ENCODE measurements at regions not wholly inside any gene's neighbourhood (a gene's known extent, or its start where the extent isn't known, plus 50 kb on each side); places are given as distances from the start of the nearest gene placed in this dataset.

DNA sequence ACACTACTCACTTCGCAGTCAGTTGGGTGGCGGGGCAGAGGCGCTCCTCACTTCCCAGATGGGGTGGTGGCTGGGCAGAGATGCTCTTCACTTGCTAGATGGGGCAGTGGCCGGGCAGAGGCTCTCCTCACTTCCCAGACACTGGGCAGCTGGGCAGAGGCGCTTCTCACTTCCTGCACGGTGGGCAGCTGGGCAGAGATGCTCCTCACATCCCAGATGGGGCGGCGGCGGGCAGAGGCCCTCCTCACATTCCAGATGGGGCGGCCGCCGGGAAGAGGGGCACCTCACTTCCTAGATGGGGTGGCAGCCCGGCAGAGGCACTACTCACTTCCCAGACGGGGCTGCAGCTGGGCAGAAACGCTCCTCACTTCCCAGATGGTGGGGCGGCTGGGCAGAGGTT, 199.8 kb downstream of the RTL9 start:
- TF ChIP-seq, protein P1, sequence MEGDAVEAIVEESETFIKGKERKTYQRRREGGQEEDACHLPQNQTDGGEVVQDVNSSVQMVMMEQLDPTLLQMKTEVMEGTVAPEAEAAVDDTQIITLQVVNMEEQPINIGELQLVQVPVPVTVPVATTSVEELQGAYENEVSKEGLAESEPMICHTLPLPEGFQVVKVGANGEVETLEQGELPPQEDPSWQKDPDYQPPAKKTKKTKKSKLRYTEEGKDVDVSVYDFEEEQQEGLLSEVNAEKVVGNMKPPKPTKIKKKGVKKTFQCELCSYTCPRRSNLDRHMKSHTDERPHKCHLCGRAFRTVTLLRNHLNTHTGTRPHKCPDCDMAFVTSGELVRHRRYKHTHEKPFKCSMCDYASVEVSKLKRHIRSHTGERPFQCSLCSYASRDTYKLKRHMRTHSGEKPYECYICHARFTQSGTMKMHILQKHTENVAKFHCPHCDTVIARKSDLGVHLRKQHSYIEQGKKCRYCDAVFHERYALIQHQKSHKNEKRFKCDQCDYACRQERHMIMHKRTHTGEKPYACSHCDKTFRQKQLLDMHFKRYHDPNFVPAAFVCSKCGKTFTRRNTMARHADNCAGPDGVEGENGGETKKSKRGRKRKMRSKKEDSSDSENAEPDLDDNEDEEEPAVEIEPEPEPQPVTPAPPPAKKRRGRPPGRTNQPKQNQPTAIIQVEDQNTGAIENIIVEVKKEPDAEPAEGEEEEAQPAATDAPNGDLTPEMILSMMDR (IDR thresholded peaks at IDR 0.05 in 4 of 5, conservative IDR thresholded peaks at IDR 0.05 in 1 of 5) = no peak
- no peak for TF ChIP-seq POLR2A (IDR thresholded peaks at IDR 0.05)
